ENCODE measurements at regions not wholly inside any gene's neighbourhood (a gene's known extent, or its start where the extent isn't known, plus 50 kb on each side); places are given as distances from the start of the nearest gene placed in this dataset.

DNA sequence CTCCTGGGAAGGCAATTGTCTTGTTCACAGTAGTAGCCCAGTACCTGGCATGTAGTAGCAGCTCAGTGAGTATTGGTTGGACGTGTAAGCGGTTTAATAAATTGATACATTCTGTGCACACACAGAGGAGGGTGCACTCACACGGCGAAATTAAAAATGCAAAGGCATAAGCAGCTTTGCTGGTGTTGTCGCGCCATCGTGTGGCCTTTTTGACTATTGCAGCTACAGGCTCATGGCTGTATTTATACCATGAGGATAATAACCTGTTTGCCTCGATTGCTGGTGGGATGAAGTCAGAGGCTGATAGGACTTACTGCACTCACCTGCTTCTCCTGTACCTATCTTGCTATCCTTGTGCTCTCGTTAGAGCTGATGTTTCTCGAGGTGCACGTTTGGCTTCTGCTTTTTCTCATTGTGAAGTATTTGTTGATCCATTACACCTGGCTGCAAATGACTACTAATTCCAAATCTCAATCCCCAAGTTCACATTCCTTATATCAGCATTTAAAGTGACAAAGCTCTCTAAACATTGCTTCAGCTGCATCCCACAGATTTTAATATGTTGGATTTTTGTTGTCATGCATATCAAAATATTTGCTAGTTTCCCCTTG, 61.5 kb downstream of the TBXT start:
- DNase-seq (ENCODE audit: low spot score) = peak; percentile 35

DNA sequence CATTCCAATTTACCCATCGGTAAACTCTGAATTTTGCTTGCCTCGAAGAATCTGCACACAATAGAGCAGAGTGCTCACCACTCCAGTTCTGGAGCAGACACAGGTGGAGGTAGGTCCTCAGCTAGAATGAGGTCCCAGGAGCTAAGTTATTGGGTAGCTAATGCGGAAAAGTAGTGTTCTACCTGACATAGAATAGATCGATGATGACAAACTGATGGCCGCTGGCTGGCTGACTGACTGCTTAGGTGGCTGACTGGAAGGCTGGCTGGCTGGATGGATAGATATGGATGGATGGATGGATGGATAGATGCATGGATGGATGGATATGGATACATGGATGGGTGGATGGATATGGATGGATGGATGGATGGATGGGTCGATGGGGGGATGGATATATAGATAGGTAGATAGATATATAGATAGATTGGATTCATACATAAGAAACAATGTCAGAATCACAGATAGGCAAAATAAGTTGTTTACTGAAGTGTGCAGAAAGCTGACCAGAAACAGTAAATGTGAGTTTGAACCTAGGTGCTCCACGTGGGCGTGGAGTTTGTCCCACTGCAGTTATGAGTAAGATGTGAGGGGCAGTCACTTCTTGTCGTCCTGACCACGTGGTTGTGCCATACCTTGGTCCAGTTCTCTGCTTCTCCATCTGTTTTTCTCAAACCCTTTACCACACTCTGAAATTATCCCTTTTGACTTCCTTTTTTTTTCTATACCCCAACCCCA, 62.1 kb downstream of the TBXT start:
- DNase-seq (ENCODE audit: low spot score) = no peak

DNA sequence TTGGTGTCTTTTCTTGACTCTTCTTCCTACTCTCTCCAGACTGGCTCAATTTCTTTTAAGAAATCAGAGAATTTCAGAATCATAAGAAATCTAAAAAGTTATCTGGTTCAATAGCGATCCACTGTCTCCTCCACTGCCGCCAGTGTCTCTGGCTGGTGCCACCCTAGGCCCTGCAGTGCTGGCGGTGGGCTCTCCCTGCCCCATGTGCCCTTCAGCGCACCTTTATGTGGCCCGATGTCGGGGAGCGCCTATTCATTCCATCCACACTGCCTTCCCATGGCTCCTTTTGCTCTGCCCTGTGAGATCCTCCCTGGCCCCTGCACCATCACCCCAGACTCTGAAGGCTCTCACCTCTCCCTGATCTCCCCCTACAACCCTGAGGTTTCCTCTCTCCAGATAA, 62.8 kb downstream of the TBXT start:
- DNase-seq (ENCODE audit: low spot score) = no peak

DNA sequence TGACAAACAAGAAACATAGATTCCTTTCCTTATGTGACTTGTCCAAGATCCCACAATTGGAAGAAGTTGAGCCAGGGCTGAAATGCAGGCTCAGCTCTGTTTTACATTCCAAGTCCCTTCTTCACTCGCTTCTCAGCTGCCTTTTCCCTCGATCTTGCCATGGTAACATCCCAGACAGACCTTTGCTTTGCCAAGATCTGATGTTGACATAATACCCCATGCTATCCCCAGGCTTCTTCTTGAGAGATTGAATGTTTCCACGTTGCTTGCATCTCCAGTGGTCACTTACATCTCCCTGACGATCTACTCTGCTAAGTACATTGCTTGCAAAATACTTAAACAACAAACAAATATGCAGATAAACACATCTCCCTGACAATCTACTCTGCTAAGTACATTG, 63.5 kb downstream of the TBXT start:
- DNase-seq (ENCODE audit: low spot score) = no peak

DNA sequence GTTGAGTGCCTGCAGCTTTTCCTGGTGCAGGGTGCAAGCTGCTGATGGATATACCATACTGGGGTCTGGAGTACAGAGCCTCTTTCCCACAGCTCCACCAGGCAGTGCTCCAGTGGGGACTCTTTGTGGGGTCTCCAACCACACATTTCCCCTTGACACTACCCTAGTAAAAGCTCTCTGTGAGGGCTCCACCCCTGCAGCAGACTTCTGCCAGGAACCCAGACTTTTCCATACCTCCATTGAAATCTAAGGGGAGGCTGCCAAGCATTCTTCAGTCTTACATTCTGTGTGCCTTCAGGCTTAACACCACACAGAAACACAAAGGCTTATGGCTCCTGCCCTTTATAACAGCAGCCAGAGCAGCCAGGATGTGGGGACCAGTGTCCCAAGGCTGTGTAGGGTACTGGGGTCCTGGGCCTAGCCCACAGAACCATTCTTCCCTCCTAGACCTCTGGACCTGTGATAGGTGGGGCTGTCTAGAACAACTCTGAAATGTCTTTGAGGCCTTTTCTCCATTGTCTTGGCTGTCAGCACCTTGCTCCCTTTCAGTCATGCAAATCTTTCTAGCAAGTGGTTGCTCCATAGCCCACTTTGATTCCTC, 65.7 kb downstream of the TBXT start:
- DNase-seq (ENCODE audit: low spot score) = no peak

DNA sequence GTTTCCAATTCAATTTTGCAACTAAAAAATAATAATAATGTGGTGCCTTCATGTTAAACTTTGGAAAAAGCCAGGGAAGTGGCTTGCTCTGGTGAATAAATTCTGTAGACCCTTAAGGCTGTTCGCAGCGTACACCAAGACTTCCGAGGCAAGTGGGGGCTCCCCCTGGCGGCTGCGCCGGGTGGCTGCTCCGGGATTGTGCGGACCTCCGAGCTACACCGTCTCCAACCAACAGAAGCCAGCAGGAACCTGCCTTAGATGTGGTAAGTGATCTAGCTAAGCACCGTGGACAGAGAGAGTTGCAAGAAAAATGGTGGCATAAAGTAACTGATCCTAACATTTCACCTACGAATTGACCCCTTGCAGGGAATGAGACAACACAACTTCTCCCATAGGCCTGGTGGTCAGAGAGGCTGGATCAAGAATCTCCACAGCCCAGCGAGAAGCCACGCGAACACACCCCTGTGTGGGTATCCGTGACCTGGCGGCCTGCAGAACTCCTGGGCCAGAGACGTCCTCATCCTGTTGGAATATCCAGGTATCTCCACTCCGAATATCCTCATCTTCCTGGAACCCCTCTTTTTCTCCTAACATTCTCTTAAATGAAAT, 69.6 kb downstream of the TBXT start:
- peak; percentile 33 for DNase-seq (ENCODE audit: low spot score)

DNA sequence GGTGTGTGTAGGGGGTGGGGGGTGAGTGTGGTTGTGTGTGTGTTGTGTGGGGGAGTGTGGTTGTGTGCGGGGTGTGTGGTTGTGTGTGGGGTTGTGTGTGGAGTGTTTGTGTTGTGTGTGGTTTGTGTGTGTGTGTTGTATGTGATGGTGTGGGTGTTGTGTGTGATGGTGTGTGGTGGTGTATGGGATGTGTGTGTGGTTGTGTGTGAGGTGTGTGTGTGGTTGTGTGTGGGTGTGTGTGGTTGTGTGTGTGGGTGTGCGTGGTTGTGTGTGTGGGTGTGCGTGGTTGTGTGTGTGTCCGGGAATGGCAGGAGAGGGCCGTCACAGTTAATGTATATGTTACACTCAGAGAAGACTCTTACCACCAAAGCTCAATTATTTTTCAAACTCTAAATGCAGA, 79.8 kb downstream of the TBXT start:
- DNase-seq (ENCODE audit: low spot score) = no peak

DNA sequence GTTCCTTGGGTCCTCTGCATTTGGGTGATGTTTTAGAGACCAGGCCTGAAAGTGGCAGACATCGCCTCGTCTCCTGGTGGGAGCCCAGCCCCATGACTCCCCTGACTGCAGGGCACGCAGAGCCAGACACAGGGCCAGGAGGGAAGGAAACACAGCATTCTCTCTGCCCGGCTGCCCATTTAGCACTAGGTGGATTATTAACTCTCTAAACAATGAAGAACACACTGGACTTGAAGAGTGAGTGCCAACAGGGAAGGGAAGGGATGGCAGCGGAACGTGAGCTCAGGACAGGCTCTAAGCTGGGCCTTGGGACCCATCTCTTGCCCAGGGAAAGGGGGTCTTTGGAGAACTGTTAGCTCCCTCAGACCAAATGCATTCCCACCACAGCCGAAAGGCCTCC, 80.4 kb downstream of the TBXT start:
- DNase-seq (ENCODE audit: low spot score) = no peak

DNA sequence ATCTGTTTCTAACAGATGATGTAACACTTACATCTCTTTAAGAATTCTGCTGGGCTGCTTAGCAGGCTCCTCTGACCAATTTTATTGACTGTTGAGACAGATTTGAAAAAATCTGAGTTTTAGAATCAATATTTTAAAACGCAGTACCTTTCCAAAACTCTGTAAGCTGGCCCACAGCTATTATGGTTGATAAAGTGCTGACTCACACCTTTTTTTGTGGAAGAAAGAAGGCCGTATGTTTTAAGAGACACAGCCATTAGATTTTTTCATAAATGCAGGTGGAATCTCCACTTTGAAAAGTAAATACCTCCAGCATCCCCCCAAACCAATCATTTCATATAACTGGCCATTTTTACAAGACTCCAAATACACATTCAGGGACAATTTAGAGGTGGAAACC, 82.2 kb downstream of the TBXT start:
- no peak for DNase-seq (ENCODE audit: low spot score)

DNA sequence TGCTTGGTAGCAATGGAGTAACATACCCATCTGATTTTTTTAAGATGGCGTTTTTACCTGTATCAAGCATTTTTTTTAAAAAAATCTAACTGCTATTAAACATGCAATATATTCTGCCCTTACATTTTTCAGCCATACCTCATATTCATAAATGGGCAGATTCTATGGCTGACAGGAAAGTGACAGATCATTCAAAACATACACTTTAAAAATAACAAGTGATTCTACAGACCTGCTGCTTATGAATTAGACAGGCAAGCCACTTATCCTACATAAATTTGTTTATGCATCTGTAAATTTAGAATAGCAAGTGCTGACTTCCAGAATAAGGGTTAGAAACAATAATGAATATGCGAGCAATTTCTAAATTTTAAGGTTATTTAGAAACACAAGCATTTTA, 82.7 kb downstream of the TBXT start:
- DNase-seq (ENCODE audit: low spot score) = no peak

DNA sequence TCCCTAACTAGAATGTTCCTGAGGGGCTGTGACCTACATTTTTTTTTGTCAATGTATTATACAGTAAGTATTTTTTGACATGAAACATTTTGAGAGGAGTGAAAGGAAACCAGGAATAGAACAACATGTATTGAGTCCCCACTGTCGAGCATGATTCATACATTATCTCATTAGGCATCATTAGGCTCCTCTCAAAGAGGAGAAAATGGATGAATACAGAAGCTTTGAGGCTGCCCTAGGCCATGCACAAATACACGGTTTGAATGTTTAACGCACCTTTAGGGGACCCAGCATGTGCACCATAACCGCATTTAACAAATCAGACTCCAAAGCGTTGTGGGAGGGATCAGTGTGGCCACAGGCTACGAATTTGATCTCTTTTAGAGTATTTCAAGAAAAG, 87.8 kb downstream of the TBXT start:
- no peak for DNase-seq (ENCODE audit: low spot score)

DNA sequence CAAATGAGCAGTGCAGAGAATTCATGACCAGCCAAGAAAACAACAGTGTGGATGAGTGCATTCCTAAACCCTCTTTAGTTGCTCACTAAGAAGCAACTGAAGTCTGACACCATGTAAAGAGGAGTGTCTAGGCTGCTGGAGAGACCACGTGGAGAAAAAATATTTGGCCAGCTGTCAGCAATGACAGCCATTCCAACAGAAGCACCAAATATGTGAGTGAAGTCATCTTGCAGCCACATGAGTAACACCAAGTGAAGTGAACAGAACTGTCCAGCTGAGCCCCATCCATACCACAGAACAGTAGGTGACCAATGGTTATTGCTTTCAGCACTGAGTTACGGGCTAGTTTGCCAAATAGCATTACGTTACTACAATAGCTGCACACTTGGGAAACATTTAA, 89.4 kb downstream of the TBXT start:
- DNase-seq (ENCODE audit: low spot score) = no peak

DNA sequence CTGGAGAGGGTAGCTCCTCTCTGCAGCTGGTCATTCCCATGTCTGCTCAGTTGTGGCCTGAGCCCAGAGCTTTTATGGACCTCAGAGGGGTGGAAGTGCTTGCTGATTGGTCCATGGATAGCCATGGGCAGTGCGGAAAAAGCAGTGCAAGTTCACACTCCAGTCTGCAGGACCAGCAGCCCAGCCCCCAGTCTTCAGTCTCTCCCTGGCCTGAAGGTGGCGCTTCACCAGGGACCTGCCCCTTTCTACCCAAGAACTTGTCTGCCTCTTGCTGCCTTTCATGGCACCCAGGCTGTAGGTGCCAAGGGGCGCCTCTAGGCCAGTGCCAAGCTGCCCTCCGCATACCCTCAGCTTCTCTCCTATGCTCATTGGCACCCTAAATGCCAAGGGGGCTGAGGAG, 91.0 kb downstream of the TBXT start:
- DNase-seq (ENCODE audit: low spot score) = no peak

DNA sequence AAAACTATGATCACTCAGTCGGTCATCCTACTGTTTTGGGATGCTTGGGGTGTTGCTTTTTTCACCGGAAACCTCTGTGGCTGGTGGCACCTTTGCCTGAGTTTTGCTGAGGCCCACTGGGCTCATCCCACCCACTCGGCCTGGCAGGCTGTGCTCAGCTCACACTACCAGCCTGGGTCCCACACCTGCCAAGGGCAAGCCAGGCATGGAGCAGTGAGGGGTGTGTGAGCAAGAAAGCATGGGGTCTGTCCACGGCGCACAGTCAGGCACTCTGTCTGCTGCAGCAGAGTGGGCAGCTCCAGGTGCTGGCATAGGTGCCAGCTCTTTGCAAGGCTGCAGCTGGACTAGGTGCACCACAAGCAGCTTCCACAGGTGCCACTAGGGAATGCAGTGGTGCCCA, 91.7 kb downstream of the TBXT start:
- DNase-seq (ENCODE audit: low spot score) = no peak

DNA sequence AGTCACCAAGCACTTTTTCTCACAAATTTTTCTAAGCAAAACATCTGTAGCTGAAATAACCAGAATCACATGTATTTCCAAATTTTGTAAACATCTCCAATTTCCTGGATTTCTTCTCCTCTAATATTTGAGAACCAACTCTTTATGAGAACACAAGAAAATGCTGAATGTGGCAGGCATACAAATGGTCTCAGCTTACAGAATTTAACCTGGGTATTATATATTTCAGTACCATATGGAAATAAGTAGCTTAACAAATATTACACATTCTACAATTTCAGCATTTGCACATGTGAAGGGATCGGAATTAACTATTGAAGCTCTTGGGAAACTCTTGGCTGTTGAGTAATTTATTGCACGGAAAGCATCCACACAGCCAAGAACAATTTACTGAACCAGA, 92.5 kb downstream of the TBXT start:
- no peak for DNase-seq (ENCODE audit: low spot score)

DNA sequence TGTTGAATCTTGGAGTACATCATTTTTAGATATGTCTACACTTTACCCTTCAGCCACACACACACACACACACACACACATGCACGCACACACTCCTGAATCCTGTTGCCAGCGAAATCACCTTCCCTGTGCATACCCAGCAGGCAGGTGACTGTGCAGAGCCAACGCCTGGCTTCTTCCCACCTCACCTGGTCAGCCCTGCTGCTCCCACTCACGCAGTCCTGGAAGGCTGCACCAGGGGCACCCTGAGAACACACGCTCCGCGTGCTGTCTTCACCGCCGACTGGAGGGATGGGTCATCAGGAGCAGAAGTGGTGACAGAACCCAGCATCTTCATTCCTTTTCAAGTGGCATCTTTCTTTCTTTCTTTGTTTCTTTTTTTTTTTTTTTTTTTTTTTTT, 94.6 kb downstream of the TBXT start:
- DNase-seq (ENCODE audit: low spot score) = no peak

DNA sequence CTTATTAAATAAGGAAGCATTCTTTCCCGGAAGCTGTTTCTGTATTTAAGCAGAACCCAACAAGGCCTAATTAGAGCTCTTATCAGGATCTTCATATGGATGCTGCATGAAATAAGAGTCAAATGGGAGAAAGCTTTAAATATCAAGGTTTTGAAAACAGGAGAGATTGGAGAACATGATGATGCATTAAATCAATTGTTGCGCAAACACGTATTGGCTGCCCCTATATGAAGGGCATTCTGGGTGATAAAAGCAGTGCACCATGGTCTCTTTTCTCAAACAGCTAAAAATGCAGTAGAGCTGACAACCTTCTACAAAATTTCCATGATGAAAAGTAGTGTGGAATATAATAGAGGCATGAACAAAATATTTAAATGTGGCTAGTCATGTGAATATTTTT, 98.9 kb downstream of the TBXT start:
- DNase-seq (ENCODE audit: low spot score) = no peak

DNA sequence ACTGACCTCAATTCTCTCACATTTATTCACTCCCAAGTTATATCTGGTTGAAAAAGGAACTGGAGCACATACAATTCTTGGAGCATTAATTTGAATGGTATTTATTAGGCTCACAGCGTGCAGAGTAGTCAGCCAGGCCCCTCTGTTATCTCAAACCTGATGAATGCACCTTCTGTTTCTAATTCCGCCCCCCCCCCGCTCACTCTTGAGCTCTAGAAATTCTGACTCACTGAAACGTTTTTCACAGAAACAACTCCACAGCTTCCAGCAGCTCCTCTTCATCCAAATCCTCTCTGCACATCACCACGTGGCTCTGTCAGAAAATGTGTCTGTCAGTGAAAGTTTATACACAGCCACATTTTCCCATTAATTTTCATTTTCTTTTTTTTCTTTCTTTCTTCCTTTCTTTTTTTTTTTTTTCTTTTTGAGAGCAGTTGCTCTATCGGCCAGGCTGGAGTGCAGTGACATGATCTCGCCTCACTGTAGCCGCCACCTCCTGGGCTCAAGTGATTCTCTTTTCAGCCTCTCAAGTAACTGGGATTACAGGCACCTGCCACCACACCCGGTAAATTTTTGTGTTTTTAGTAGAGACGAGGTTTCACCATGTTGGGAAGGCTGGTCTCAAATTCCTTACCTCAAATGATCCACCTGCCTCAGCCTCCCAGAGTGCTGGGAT, 109.4 kb downstream of the TBXT start:
- no peak for DNase-seq (ENCODE audit: low spot score)

DNA sequence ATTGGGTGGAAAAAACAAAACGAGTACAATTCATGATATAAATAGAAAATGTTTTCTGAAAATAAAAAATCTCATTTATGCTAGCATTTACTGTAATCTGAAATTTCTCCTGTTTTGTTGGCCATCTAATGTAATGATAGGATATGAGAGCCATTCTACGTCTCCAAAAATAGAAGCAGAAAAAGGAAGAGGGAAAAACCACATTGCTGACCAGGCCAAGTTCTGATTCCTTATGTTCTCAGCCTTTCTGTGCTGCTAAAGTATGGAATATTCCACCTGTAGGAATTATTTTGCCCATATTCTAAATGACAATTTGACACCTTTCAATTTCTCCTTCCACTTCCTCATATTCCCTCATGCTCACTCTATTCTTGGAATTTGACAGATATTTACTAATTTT, 110.2 kb downstream of the TBXT start:
- DNase-seq (ENCODE audit: low spot score) = no peak

DNA sequence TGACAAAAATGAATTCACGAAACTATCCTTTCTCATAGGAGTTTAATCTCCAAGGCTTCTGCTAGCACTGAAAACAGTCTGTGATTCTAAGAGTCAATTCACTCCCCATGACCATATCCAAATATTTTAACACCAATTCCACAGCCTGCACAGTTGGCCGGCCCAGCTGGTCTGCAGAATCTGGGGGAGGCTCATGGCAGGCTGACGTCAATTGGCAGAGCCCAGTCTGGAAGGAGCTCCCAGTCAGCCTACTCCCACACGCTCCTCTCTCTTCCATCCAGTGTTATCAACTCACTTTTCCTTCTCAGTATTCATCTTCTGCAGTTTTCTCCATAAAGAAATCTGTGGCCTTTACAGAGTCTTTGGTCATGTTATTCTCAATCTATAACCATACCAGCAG, 111.0 kb downstream of the TBXT start:
- no peak for DNase-seq (ENCODE audit: low spot score)

DNA sequence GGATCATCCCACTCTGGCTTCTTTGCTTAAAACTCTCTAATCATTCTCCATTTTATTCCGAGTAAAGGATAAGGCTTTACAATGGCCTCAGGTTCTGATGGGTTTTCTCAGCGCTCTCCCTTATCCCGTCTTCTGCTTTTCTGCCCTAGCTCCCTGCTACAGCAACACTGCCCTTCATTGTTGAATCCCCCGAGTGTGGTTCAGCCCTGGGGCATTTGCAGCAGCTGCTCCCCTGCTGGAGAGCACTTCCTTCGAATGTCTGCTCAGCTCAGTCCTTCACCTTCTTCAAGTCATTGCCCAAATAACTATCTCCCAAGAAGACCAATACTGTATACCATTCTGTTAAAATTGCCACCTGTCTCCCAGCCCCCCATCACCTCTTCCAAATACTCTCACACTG, 111.8 kb downstream of the TBXT start:
- DNase-seq (ENCODE audit: low spot score) = no peak

DNA sequence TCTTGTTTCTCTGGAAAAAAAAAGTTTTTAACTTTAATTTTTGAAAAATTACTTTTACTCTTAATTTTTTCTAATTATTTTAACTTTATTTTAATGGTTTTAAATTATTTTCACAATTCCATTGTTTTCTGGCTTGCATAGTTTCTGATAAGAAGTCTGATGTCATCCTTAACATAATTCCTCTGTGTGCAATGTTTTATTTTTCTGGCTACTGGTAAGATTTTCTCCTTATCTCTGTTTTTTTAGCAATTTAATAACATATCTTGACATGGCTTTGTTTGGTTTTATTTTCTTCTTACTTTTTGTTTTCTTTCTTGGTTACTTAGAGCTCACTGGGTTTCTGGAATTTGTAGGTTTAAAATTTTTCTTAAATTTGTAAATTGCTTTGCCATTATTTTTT, 114.8 kb downstream of the TBXT start:
- DNase-seq (ENCODE audit: low spot score) = no peak

DNA sequence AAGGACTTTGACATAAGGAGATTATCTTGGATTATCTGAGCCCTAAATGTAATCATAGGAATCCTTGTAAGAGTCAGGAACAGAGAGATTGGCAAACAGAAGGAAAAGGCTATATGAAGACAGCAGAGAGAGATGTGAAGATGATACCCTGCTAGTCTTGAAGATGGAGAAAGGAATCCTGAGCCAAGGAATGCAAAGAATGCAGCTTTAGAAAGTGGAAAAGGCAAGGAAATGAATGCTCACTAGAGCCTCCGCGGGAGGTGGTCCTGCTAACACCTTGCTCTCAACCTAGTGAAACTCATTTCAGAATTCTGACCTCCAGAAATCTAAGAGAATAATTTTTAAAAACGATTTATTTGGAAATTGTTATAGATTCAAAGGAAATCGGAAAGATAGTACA, 117.1 kb downstream of the TBXT start:
- no peak for DNase-seq (ENCODE audit: low spot score)
